Left ventricle myocardium inferior (tissue), 1 donor: ENCODE measurements at regions not wholly inside any gene's neighbourhood (a gene's known extent, or its start where the extent isn't known, plus 50 kb on each side); places are given as distances from the start of the nearest gene placed in this dataset.

Experiments
- DNase-seq: peaks from one replicate; pipeline ENCODE4 v3.0.0-alpha.2; 2020
- H3K27ac ChIP-seq: fragments of 200-600 bp; replicated peaks from 2 replicates; pipeline ENCODE4 v1.8.0; 2021
- H3K27me3 ChIP-seq: fragments of 200-600 bp; 2 replicates; pipeline ENCODE4 v1.8.0; 2021; ENCODE audit warnings: low read depth
- H3K36me3 ChIP-seq: fragments of 200-600 bp; 2 replicates; pipeline ENCODE4 v1.8.0; 2021
- H3K4me1 ChIP-seq: fragments of 200-600 bp; 2 replicates; pipeline ENCODE4 v1.8.0; 2021
- H3K4me3 ChIP-seq: fragments of 200-600 bp; 2 replicates; pipeline ENCODE4 v1.8.0; 2021; ENCODE audit warnings: mild to moderate bottlenecking, moderate library complexity
- H3K9me3 ChIP-seq: fragments of 200-600 bp; replicated peaks from 2 replicates; pipeline ENCODE4 v1.8.0; 2021
- CTCF ChIP-seq: fragments of 200-600 bp; IDR thresholded peaks from 2 replicates; pipeline ENCODE4 v1.8.0; 2021; ENCODE audit warnings: antibody characterized with exemption, mild to moderate bottlenecking, borderline replicate concordance
- intact Hi-C: fragments of 100-400 bp; cut with micrococcal nuclease; formaldehyde crosslinking; loops from one replicate; pipeline ENCODE4 v1.11.0; 2022
- donor health status: DM: no; HTN: yes; CAD: no; lungs with severe emphysema.

- no peaks in the 10 kb centered on the region for H3K4me1 ChIP-seq
- intact Hi-C loops = no loop called here
- no peak overlapping the region for H3K27ac ChIP-seq
- H3K36me3 ChIP-seq = no peaks in the 10 kb centered on the region
- peaks cover 37% of the 10 kb centered on the region for H3K9me3 ChIP-seq
- no peak for TF ChIP-seq CTCF
- H3K27me3 ChIP-seq = no peaks in the 10 kb centered on the region
- no peak overlapping the region for H3K4me3 ChIP-seq
- DNase-seq = no peak
Measured at GRCh38 chr11:97414801-97415200, 1025.0 kb downstream of the JRKL start.

- DNase-seq = no peak
- H3K27ac ChIP-seq = no peak overlapping the region
- no peaks in the 10 kb centered on the region for H3K36me3 ChIP-seq
- no peak overlapping the region for H3K4me3 ChIP-seq
- TF ChIP-seq CTCF = no peak
- no peaks in the 10 kb centered on the region for H3K27me3 ChIP-seq
- peaks cover 14% of the 10 kb centered on the region for H3K9me3 ChIP-seq
- H3K4me1 ChIP-seq = no peaks in the 10 kb centered on the region
- intact Hi-C loops = no loop called here
Measured at GRCh38 chr11:97419729-97420128, 1029.9 kb downstream of the JRKL start.

DNA sequence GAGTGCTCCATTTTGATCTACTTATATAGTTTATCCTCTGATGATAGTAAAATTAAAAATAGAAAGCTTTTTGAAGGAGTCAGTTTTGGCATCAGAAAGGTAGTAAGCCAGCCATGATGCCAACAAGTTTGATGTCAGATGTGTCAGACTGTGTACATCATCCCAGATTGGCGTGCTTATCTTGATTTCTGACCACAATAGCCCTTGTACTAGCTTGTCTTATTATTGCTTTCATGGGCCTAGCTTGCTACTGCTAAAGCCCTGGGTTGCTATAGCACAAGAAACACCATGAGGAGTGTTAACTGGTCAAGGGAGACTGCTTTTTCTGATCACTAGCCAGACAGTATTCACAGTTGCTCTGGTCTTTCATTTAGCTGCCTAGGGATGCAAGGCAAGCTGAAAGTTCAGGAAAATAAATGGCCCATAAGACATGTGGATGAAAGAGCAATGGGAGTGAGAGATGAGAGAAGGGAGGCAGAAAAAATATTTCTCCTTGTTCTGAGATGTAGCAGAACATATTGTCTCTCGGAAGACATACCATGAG, 1038.5 kb downstream of the JRKL start:
- Histone ChIP-seq H3K27ac (no peak overlapping the region), H3K36me3 (no peaks in the 10 kb centered on the region), H3K27me3 (no peaks in the 10 kb centered on the region), H3K9me3 (no peaks in the 10 kb centered on the region), H3K4me1 (peaks cover 4% of the 10 kb centered on the region), H3K4me3 (no peak overlapping the region)
- intact Hi-C loops = no loop called here
- no peak for TF ChIP-seq CTCF
- DNase-seq = no peak

- TF ChIP-seq CTCF = no peak
- Histone ChIP-seq H3K36me3 (no peaks in the 10 kb centered on the region), H3K4me3 (no peak overlapping the region), H3K9me3 (no peaks in the 10 kb centered on the region), H3K27ac (no peak overlapping the region), H3K4me1 (peaks cover 4% of the 10 kb centered on the region), H3K27me3 (no peaks in the 10 kb centered on the region)
- intact Hi-C loops = no loop called here
- DNase-seq = no peak
Measured at GRCh38 chr11:97430877-97431276, 1041.1 kb downstream of the JRKL start.

DNA sequence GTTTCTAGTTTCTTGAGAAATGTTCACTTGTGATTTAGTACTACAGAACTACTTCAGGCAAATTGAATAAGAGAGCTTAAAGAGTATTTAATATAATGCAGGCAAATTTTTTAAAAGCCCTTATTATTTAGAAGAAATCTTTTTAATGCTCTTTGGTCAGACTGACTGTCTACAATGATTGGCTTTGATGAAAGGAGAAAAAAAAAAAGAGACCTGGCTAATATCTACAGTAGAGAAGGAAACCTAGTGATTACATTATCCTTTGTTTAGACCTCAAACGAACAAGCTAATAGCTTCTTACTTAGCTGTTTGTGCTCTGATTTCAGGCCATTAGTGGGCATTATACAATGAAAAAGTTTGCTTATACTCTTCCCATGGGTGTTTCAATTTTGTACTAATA, 1043.1 kb downstream of the JRKL start:
- no peaks in the 10 kb centered on the region for H3K27me3 ChIP-seq
- no peaks in the 10 kb centered on the region for H3K36me3 ChIP-seq
- no peak overlapping the region for H3K4me3 ChIP-seq
- peaks cover 4% of the 10 kb centered on the region for H3K4me1 ChIP-seq
- H3K27ac ChIP-seq = no peak overlapping the region
- H3K9me3 ChIP-seq = no peaks in the 10 kb centered on the region
- no peak for DNase-seq
- intact Hi-C loops = no loop called here
- TF ChIP-seq CTCF = no peak
